Neural cell (in vitro differentiated cells): ENCODE measurements at regions not wholly inside any gene's neighbourhood (a gene's known extent, or its start where the extent isn't known, plus 50 kb on each side); places are given as distances from the start of the nearest gene placed in this dataset.

Source experiments
- H2AFZ ChIP-seq: fragments of 200-600, 300-800 bp; sonication (generic), shearing (Covaris generic); 2 replicates; pipeline ENCODE4 v1.6.0; 2014; ENCODE audit warnings: low read depth, mild to moderate bottlenecking, antibody characterized with exemption, low read length, moderate library complexity
- H3F3A ChIP-seq: fragments of 200-600 bp; shearing (Covaris generic); 2 replicates; pipeline ENCODE4 v1.6.1; 2016; ENCODE audit warnings: mild to moderate bottlenecking, moderate library complexity, mixed read lengths, antibody characterized with exemption, low read length; ENCODE audit not compliant: insufficient read depth, poor library complexity, severe bottlenecking
- H3K27ac ChIP-seq: fragments of 200-600, 300-800 bp; sonication (generic), shearing (Covaris generic); 2 replicates; pipeline ENCODE4 v1.5.1; 2014; ENCODE audit warnings: mild to moderate bottlenecking, low read length, moderate library complexity
- H3K27me3 ChIP-seq: fragments of 300-800, 200-600 bp; sonication (generic), shearing (Covaris generic); 2 replicates; pipeline ENCODE4 v1.6.0; 2014; ENCODE audit warnings: mild to moderate bottlenecking, low read depth, low read length, moderate library complexity; ENCODE audit not compliant: insufficient read depth
- H3K36me3 ChIP-seq: fragments of 300-800, 200-600 bp; sonication (generic), shearing (Covaris generic); 2 replicates; pipeline ENCODE4 v1.5.1; 2014; ENCODE audit warnings: mild to moderate bottlenecking, antibody characterized with exemption, low read length, moderate library complexity; ENCODE audit not compliant: insufficient read depth
- H3K4me2 ChIP-seq: fragments of 300-800, 200-600 bp; sonication (generic), shearing (Covaris generic); 2 replicates; pipeline ENCODE4 v1.6.0; 2014; ENCODE audit warnings: mild to moderate bottlenecking, low read length
- H3K4me3 ChIP-seq: fragments of 300-800, 200-600 bp; sonication (generic), shearing (Covaris generic); 2 replicates; pipeline ENCODE4 v1.5.1; 2014; ENCODE audit warnings: mild to moderate bottlenecking, low read length, moderate library complexity
- H3K79me2 ChIP-seq: fragments of 200-600 bp; shearing (Covaris generic); replicated peaks from 2 replicates; pipeline ENCODE4 v1.6.0; 2014; ENCODE audit warnings: mild to moderate bottlenecking, low read length, moderate library complexity; ENCODE audit not compliant: insufficient read depth
- H3K9ac ChIP-seq: fragments of 300-800, 200-600 bp; sonication (generic), shearing (Covaris generic); 2 replicates; pipeline ENCODE4 v1.6.1; 2016; ENCODE audit warnings: mild to moderate bottlenecking, low read length, mixed read lengths
- H3K9me2 ChIP-seq: fragments of 200-600 bp; shearing (Covaris generic); 2 replicates; pipeline ENCODE4 v1.6.1; 2016; ENCODE audit warnings: mild to moderate bottlenecking, low read length, mixed read lengths; ENCODE audit not compliant: insufficient read depth
- H3K9me3 ChIP-seq: fragments of 200-600, 300-800 bp; sonication (generic), shearing (Covaris generic); 2 replicates; pipeline ENCODE4 v1.6.1; 2016; ENCODE audit warnings: mild to moderate bottlenecking, mixed run types, low read length, moderate library complexity, mixed read lengths
- H4K20me1 ChIP-seq: fragments of 200-600 bp; shearing (Covaris generic); 2 replicates; pipeline ENCODE4 v1.6.1; 2016; ENCODE audit warnings: mild to moderate bottlenecking, mixed run types; ENCODE audit not compliant: insufficient read depth
- CTCF ChIP-seq: fragments of 450-650 bp; IDR thresholded peaks from 2 replicates; pipeline ENCODE4 v1.5.1; 2014; ENCODE audit warnings: antibody characterized with exemption, mild to moderate bottlenecking, moderate library complexity; ENCODE audit not compliant: poor library complexity, severe bottlenecking
- EP300 ChIP-seq: fragments of 450-650 bp; conservative IDR thresholded peaks from 2 replicates; pipeline ENCODE4 v1.6.1; 2014; ENCODE audit warnings: antibody characterized with exemption, mild to moderate bottlenecking, moderate library complexity; ENCODE audit not compliant: poor library complexity, severe bottlenecking
- EZH2 ChIP-seq: fragments of 200-600, 300-800 bp; shearing (Covaris generic), sonication (generic); IDR thresholded peaks from 2 replicates; pipeline ENCODE4 v1.6.1; 2014; ENCODE audit warnings: antibody characterized with exemption, low read length, borderline replicate concordance, mild to moderate bottlenecking; ENCODE audit not compliant: insufficient read depth, poor library complexity, severe bottlenecking
- MXI1 ChIP-seq: fragments of 450-650 bp; conservative IDR thresholded peaks from 2 replicates; pipeline ENCODE4 v1.6.1; 2014; ENCODE audit warnings: antibody characterized with exemption, mild to moderate bottlenecking; ENCODE audit not compliant: poor library complexity, severe bottlenecking
- POLR2AphosphoS5 ChIP-seq: IDR thresholded peaks from 2 replicates; pipeline ENCODE4 v1.6.1; 2012
- RAD21 ChIP-seq: fragments of 450-650 bp; conservative IDR thresholded peaks from 2 replicates; pipeline ENCODE4 v1.6.1; 2014; ENCODE audit warnings: antibody characterized with exemption, mild to moderate bottlenecking, moderate library complexity
- SMC3 ChIP-seq: fragments of 450-650 bp; conservative IDR thresholded peaks from 2 replicates; pipeline ENCODE4 v1.6.1; 2014; ENCODE audit warnings: antibody characterized with exemption, mild to moderate bottlenecking, moderate library complexity; ENCODE audit not compliant: poor library complexity
- TAF1 ChIP-seq: IDR thresholded peaks from 2 replicates; pipeline ENCODE4 v1.6.1; 2012; ENCODE audit warnings: low read depth
- TF ChIP-seq, protein P1 (sequence below): IDR thresholded peaks from 2 replicates; pipeline ENCODE4 v1.6.1; 2012; ENCODE audit warnings: borderline replicate concordance

DNA sequence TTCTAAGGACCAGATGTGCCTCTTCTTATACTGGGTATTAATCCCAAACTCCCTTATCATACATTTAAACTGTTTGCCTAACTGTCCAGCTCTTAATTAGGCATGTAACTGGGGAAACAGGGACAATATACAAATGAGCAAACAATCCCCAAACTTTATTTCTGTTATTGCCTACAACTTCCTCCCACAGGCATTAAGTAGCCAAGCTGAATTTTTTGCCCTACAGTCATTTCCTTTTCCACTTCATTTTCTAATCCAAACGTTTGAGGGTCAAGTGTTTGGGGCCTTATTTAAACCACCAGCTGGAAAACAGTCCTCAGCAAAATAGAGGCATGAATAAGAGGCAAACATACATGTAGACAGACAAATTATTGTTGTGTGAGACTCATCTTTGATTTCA, 77.4 kb upstream of the CCL2 start:
- H3K27ac ChIP-seq: no peak overlapping the region
- no peak overlapping the region for H2AFZ ChIP-seq
- TF ChIP-seq, protein P1, sequence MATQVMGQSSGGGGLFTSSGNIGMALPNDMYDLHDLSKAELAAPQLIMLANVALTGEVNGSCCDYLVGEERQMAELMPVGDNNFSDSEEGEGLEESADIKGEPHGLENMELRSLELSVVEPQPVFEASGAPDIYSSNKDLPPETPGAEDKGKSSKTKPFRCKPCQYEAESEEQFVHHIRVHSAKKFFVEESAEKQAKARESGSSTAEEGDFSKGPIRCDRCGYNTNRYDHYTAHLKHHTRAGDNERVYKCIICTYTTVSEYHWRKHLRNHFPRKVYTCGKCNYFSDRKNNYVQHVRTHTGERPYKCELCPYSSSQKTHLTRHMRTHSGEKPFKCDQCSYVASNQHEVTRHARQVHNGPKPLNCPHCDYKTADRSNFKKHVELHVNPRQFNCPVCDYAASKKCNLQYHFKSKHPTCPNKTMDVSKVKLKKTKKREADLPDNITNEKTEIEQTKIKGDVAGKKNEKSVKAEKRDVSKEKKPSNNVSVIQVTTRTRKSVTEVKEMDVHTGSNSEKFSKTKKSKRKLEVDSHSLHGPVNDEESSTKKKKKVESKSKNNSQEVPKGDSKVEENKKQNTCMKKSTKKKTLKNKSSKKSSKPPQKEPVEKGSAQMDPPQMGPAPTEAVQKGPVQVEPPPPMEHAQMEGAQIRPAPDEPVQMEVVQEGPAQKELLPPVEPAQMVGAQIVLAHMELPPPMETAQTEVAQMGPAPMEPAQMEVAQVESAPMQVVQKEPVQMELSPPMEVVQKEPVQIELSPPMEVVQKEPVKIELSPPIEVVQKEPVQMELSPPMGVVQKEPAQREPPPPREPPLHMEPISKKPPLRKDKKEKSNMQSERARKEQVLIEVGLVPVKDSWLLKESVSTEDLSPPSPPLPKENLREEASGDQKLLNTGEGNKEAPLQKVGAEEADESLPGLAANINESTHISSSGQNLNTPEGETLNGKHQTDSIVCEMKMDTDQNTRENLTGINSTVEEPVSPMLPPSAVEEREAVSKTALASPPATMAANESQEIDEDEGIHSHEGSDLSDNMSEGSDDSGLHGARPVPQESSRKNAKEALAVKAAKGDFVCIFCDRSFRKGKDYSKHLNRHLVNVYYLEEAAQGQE: no peak
- TF ChIP-seq EZH2: no peak
- no peak for TF ChIP-seq EP300
- TF ChIP-seq RAD21: no peak
- no peak for TF ChIP-seq MXI1
- TF ChIP-seq SMC3: no peak
- no peak for TF ChIP-seq TAF1
- no peak for TF ChIP-seq POLR2AphosphoS5
- no peak for TF ChIP-seq CTCF
- H3F3A ChIP-seq: peaks cover 5% of the 10 kb centered on the region
- H3K9me3 ChIP-seq: no peaks in the 10 kb centered on the region
- H3K9me2 ChIP-seq: no peaks in the 10 kb centered on the region
- no peaks in the 10 kb centered on the region for H3K79me2 ChIP-seq
- H3K9ac ChIP-seq: no peak overlapping the region
- no peaks in the 10 kb centered on the region for H3K27me3 ChIP-seq
- no peak overlapping the region for H3K4me2 ChIP-seq
- H4K20me1 ChIP-seq: no peaks in the 10 kb centered on the region
- no peak overlapping the region for H3K4me3 ChIP-seq
- H3K36me3 ChIP-seq: no peaks in the 10 kb centered on the region

DNA sequence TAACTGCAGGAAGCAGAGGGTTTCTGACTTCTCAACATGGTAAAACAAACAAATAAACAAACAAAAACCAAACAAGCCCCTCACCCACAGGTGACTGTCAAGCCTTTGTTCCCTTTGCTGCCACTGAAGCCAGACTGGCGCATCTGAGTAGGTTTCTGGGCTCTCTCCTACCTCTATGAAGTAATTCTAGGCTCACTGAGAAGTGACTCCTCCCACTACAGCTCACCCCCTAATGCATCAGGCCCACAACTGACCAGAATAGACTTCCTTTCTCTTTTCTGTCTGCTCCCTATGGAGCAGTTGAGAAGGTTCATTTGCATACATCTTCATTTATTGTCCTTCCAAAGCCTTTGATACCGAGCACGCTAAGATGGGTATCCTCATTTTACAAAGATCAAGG, 77.0 kb upstream of the CCL2 start:
- Histone ChIP-seq H4K20me1 (no peaks in the 10 kb centered on the region), H2AFZ (no peak overlapping the region)

More for the DNA sequence above, 77.0 kb upstream of the CCL2 start:
- Histone ChIP-seq H3K9ac (no peak overlapping the region), H3K4me2 (no peak overlapping the region), H3K79me2 (no peaks in the 10 kb centered on the region), H3K36me3 (no peaks in the 10 kb centered on the region), H3K9me3 (no peaks in the 10 kb centered on the region), H3K9me2 (no peaks in the 10 kb centered on the region), H3K27ac (no peak overlapping the region), H3K27me3 (no peaks in the 10 kb centered on the region), H3K4me3 (no peak overlapping the region), H3F3A (peaks cover 5% of the 10 kb centered on the region)
- TF ChIP-seq EP300 (no peak), TAF1 (no peak), RAD21 (no peak), MXI1 (no peak), SMC3 (no peak), EZH2 (no peak), POLR2AphosphoS5 (no peak), CTCF (no peak)
- TF ChIP-seq, protein P1: no peak
